Dedifferentiated amniotic fluid mesenchymal stem cell (primary cell): ENCODE measurements at regions not wholly inside any gene's neighbourhood (a gene's known extent, or its start where the extent isn't known, plus 50 kb on each side); places are given as distances from the start of the nearest gene placed in this dataset.
A peak's percentile ranks its signal among the peaks of the same experiment; 100 is the strongest.
"Not testable (repeated sequence)": the region's sequence is repeated elsewhere in the genome, so short reads cannot be mapped to it uniquely, and the experiment has no call there.

Experiments used
- DNase-seq: peaks from one replicate; pipeline ENCODE4 v3.0.0-alpha.2; 2016; ENCODE audit errors: extremely low spot score

DNA sequence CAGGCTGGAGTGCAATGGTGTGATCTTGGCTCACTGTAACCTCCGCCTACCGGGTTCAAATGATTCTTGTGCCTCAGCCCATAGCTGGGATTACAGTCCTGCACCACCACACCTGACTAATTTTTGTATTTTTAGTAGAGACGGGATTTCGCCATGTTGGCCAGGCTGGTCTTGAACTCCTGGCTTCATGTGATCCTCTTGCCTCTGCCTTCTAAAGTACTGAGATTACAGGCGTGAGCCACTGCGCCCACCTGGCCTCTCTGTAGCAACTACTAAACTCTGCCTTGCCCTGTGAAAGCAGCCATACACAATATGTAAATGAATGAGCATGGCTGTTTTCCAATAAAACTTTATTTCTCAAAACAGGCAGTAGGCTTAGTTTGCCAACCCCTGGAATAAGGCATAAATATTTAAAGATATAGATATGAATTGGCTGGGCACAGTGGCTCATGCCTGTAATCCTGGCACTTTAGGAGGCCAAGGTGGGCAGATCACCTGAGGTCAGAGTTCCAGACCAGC lies 127.9 kb upstream of the ZNF217 start:
- DNase-seq: not testable (repeated sequence)

DNA sequence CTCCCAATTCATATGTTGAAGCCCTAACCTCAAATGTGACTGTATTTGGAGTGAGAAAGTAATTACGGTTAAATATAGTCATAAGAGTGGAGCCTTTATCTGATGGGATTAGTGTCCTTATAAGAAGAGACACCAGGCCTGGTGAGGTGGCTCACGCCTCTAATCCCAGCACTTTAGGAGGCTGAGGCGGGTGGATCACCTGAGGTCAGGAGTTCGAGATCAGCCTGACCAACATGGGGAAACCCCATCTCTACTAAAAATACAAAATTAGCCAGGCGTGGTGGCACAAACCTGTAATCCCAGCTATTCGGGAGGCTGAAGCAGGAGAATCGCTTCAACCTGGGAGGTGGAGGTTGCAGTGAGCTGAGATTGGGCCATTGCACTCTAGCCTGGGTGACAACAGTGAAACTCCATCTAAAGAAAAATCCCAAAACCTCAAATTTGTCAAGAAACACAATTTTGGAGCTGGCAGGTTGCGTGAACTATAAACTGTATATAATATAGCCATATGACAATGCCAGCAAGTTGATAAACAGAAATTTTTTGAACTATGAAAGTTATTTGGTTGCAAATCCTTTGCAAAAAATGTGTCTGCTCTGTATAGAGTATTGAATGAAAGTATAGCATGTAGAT lies 125.6 kb upstream of the ZNF217 start:
- not testable (repeated sequence) for DNase-seq

DNA sequence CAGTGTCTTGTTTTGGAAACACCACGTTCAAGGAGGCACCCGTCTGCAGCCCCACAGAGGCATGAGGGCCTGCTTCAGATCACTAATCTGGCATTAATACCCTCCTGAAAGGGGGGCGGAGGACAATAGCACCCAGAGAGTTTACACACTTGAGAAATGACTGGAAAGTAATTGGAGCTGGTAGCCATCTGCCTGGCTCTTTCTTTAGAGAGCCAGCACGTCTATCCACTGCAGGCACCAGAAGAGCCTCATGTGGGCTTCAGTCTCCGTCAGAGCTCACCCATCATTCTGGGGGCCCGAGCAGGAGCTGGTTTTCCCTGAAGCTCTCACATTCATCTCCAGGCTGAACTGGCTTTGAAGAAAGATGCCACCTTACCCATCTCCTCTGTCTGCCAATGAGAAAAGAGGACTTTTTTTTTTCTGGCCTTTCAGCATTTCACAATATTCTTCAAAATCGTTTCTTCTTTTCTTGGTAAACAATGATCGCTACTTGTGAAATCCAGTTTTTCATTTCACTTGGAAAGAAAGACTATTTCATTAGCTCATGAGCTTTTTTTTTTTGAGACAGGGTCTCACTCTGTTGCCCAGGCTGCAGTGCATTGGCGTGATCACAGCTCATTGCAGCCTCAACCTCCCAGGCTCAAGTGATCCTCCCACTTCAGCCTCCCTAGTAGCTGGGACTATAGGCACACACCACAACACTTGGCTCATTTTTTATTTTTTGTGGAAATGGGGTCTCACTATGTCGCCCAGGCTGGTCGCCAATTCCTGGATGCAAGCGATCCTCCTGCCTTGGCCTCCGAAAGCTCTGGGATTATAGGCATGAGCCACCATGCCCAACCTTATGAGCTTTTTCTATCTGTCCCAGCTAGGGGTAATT lies 124.7 kb upstream of the ZNF217 start:
- DNase-seq: no peak

DNA sequence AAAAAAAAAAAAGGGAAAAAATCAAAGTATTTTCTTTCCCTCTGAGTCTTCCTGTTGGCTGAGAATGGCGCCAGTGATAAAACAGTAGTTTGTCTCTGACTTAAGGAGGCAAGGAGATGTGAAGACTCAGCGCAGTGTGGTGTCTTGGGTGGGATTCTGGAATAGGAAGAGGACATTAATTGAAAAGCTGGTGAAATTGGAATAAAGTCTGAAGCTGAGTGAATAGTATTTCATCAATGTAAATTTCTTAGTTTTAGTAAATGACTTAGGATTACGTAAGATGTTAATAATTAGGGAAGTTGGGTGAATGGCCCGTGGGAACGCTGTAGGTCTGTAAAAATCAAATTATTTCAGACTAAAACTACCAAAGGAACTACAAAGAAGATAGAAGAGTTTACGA lies 122.8 kb upstream of the ZNF217 start:
- DNase-seq: no peak

DNA sequence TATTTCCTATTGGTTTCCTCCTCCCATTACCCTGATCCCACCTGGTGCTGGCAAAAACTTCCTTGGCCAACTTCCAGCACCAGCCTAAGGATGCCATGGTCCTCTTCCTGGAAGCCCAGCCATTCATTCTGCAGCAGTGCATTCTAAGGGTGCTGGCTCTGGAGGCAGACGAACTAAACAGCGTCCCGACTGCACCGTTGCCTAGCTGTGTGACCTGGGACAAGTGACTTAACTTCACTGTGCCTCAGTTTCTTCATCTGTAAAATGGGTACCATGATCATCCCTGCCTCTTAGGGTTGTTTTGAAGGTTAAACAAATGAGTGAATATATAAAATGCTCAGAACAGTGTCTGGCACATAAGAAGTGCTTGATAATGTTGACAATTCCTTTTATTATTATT lies 120.9 kb upstream of the ZNF217 start:
- DNase-seq: no peak

DNA sequence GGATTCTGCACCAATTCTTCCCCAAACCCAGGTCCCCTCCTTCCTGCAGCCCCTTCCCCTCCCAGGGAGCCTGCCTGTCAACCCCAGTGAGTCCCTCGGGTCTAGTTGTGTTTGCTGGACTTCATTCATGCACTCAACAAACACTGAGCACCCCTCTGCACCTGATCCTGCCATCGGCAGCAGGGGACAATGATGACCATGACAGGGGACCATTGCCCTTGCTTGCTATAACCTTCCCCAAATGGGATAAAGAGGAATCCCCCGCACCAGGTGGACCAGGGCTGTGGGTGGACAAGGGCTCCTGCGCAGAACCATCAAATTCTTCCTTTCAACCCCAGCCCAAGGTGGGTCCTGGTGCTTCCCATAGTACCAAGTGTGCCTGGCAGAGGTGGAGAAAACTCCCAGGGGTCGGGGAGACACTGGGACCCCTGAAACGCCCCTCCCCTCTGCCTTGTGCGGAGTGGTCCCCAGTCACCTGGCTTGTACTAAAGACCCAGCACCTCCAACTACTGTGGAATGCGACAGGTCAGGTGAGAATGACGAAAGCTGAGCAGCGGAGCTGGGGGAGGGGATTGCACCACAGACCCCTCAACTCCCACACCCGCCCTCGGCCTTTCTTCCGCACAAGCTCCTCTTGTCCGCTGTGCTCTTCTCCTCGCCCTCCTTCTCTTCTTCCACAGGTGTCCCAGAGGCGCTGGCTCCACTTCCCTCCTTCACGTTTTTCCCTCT lies 119.9 kb upstream of the ZNF217 start:
- DNase-seq: no peak

DNA sequence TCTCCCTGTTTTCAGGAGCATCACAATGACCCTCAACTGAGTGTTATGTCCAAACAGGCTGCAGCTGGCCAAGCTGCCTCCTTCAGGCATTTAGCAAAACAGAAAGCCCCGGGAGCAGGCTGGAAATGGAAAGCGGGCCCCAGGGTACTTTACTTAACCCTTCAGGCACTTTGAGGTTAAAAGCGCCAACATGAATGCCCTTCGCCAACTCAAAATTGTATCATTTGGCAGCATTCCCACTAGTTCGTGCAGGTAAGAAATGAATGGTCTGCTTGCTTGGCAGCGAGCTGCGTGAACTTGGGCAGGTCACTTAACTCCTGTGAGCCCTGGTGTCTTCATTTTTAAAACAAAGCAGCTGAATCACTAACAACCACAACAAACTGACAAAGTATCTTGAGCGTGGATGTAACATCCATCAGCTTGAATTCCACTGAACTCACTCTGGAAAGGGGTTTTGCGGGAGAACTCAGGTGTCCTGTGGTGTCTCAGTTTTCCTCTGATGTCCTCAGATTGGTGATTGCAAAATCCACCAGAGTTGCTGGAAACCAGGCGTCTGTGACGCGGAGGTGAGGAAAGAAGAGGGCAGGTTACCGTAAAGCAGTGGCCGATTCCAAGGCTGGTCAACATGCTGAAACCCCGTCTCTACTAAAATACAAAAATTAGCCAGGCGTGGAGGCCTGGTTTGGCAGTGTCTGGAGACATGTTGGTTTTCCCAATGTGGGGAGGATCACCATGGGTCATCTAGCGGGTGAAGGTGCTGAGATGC lies 118.8 kb upstream of the ZNF217 start:
- DNase-seq: no peak

DNA sequence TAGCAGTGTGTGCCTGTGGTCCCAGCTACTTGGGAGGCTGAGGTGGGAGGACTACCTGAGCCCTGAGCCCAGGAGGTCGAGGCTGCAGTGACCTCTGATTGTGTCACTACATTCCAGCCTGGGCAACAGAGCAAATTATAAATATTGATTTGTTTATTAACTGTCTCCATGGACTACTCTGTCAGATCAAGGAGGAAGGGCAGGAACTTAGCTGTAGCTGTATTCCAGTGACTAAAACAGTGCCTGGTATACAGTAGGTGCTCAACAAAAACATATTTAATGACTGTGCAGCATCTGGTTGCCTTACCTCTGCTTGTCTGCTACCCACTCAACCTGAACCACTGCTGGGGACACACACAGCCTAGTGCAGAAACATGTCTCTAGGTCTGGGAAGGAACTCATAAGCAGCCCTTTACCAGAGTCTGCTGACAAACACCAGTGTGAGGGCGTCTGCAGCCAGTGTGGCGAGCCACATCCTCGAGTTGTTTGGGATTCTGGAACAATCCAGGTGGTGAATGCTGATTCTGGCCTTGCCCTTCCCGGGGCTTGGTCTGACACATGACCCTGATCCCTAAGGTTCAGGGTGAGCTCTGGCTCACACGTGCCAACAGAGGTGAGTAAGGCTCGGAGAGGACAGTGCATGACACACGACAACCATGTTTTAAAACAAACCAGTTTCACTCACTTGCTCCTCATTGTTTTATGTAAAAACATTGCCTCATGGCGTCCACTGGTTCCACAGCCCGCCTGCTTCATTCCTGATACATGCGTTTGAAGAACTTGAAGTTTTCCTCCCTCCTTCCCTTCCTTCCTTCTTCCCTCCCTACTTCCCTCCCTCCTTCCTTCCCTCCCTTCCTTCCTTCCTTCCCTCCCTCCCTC lies 117.9 kb upstream of the ZNF217 start:
- DNase-seq: no peak

DNA sequence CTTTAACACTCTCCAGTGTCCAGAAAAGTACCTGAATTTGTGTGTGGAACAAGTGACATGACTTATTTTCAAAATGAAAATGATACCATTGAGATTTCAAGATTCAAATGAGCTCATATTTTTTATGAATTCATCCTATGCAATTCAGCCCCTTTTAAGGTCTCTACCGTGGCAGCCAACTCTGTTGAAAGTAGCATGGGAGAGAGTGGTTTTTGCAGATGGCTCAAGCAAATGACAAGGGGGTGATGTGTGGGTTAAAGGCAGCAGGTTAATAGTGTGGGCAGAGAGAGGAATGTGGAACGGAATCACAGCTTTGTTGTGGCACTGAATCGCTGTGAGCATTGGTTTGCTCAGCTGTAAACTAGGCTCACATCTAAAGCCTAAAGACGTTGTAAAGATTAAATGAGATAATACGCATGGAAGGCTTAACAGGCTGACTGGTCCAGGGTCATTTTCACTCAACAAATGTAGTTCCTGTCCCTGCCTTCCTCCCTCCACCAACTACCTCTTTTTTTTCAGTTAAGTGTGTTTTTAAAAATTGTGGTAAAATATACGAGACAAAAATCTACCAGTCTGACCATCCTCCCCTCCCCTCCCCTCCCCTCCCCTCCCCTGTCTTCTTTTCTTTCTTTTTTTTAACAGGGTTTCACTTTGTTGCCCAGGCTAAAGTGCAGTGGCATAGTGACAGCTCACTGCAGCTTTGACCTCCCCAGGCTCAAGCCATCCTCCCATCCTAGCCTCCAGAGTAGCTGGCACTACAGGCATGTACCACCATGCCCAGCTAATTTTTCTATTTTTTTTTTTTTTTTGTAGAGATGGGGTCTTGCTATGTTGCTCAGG lies 114.7 kb upstream of the ZNF217 start:
- no peak for DNase-seq

DNA sequence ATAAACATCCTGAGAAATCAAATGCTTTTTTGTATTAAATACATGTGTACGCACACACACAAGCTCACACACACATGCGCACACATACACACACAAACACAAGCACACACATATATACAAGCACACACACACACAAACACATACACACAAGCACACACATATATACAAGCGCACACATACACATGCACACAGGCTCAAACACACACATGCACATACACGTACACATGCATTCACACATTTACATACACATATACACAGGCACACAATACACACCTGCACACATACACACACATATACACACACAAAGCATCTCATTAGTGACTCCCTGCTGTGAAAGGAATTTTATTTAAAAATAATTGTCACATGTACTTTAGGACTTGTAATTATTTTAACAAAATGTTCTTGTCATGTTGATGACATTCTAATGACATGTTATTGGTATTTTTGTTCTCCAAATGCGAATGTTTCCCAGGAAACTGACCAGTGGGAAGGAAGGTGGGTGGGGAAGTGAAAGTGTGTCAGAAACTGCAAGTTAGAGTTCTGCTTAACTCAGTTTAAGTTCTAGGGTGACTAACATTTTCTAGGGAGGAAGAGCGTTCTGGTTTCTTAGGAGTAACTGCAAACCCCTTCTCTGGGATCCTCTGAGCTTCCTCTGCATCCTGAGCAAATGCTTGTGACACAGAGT lies 113.9 kb upstream of the ZNF217 start:
- DNase-seq: peak; percentile 45

DNA sequence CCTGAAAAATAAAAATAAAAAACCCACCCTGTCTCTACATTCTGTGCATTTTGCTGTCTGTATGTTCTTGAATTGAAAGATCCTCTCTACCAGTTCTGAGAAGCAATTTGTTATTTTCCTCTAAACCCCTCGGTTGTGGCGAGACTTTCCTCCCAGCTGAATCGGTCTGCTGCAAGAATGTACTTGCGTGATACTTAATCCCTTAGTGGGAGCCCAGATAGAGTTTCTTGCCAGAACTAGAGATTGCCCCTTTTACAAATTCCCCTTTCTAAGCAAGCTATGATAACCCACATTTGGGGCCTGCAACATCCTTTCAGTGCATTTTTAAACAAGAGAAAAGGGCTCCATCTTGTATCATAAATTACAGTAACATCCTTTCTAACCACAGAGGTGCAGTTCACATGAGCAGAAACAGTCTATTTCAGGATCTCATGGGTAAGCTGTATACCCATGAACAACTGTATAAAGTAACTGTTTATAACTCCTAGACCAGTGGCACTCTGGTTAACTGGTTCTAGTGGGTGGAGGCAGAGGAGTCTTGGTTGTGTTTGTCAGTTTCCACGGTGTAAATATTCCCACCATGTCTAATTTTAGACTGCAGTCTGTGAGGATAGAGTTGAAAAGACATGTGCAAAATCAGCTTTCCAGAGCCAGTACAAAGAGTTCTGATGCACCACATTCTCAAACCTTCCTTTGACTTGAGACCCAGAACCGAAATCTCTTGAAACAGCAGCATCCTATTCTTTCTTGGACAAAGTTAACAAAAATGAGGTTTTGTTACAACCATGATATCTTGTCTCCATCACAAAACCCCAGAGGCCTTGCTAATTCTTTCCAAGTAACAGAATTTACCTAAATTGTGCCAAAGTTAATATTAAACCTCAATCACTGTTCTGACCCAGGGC lies 113.1 kb upstream of the ZNF217 start:
- peak; percentile 77 for DNase-seq

DNA sequence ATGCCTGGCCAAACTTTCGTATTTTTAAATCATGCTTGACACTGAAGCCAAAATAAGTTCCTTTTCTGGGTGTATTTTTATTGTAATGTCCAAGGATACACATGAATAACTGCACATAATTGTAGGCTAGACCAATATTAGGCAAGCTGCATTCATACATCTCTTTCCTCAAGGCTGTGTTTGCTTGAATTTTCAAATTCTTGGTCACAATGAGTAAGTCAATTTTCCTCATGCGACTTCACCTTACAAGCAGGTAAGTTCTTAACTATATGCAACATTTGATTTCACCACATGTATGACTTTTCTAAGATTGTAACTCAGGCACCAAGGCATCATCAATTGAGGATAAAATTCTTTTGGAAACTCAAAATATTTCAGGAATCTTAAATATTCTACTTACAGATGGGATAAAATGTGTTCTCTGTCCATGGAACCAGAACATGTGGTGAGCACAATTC lies 112.4 kb upstream of the ZNF217 start:
- peak; percentile 28 for DNase-seq

DNA sequence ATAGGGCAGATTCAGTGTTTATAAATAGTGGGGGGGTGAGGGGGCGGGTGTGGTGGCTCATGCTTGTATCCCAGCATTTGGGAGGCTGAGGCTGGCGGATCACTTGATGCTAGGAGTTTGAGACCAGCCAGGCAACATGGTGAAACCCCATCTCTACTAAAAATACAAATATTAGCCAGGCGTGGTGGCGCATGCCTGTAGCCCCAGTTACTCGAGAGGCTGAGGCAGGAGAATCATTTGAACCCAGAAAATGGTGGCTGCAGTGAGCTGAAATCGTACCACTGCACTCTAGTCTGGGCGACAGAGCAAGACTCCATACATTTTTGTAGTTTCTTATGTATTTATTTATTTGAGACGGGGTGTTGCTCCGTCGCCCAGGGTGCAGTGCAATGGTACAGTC lies 109.0 kb upstream of the ZNF217 start:
- DNase-seq: no peak

DNA sequence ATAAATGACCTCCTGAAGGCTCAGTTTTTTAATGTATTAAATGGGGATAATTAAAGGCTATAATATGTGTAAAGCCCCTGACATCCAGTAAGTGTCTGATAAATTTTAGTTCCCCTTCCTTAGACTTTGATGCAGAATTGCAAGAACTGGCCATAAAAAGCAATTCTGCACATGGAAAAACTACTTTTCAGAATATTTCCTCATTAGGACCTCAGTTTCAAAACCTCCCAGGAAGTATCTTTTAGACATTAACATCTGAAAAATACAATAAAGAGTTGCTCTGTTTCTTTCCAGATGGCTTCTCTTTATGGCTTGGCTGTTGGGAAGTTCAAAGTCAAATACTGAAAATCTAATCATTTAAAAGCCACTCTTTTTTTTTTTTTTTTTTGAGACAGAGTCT lies 106.3 kb upstream of the ZNF217 start:
- DNase-seq: no peak

DNA sequence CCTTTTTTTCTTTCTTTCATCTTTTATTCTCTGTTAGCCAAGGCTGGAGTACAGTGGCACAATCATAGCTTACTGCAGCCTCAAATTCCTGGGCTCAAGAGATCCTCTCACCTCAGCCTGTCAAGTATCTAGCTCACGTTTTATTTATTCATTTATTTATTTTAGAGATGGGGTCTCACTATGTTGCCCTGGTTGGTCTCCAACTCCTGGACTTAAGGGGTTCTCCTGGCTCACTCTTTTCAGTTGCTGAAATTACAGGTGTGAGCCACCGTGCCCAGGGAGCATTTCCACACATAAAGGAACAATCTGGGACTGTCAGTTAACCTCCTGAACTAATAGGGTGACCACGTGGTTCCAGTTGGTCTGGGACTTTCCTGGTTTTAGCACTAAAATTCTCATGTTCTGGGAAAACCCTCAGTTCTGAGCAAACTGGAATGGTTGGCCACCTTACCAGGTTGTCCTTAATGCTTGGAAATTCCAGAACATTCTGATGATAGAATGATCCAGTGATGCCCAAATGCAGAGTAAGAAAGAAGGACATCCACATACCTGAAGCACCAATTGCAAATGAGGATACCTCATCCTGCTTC lies 105.5 kb upstream of the ZNF217 start:
- DNase-seq: no peak

DNA sequence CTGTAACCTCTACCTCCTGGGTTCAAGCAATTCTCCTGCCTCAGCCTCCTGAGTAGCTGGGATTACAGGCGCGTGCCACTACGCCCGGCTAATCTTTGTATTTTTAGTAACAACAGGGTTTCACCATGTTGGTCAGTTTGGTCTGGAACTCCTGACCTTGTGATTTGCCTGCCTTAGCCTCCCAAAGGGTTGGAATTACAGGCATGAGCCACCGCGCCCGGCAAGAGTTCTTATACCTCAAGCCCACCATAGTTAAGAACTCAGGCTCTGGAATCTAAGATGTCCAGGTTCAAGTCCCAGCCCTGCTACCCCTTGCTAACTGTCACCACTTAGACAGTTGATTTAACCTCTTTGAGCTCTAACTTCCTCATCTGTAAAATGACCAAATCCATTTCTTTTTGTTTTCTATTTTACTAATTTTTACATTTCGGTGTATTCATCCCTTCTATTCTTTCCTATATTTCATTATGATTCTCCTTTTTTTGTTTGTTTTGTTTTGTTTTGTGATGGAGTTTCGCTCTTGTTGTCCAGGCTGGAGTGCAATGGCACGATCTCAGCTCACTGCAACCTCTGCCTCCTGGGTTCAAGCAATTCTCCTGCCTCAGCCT lies 104.8 kb upstream of the ZNF217 start:
- DNase-seq: no peak
